IMR-90 (cell line): ENCODE measurements at regions not wholly inside any gene's neighbourhood (a gene's known extent, or its start where the extent isn't known, plus 50 kb on each side); places are given as distances from the start of the nearest gene placed in this dataset.

ENCODE experiments used
- ATAC-seq: fragments of 200-7000 bp; cut with Tn5 transposase; 2 replicates; pipeline ENCODE4 v1.9.1; 2020; ENCODE audit warnings: low read depth, mild to moderate bottlenecking, moderate library complexity
- BruUV-seq: library from RNA; stranded (reverse); fragments of 400-500 nt; replicated peaks from 2 replicates; lab custom pipeline; 2021; lab: Mats Ljungman, UMichigan
- CTCF ChIA-PET: fragments of 300-600 bp; formaldehyde crosslinking; extraction: SDS; loops from one replicate; lab custom pipeline; 2021; ENCODE audit warnings: antibody characterized with exemption; lab: Yijun Ruan, JAX
- POLR2A ChIA-PET: fragments of 300-600 bp; sonication (Branson Sonifier 250); formaldehyde crosslinking; loops from one replicate; lab custom pipeline; 2022; ENCODE audit warnings: antibody characterized with exemption; ENCODE audit not compliant: unreplicated experiment; lab: Charles Lee
- DNase-seq: peaks from one replicate; pipeline ENCODE4 v3.0.0; 2013
- H2AFZ ChIP-seq: replicated peaks from 2 replicates; pipeline ENCODE3; 2013; ENCODE audit warnings: low read length, mild to moderate bottlenecking; ENCODE audit not compliant: poor library complexity
- H2AK5ac ChIP-seq: 2 replicates; pipeline ENCODE4 v1.6.1; 2013; ENCODE audit warnings: low read depth, low read length, inconsistent platforms
- H2AK9ac ChIP-seq: replicated peaks from 2 replicates; pipeline ENCODE3; 2013; ENCODE audit warnings: mild to moderate bottlenecking, low read depth, low read length, moderate library complexity; ENCODE audit not compliant: poor library complexity
- H2BK120ac ChIP-seq: 2 replicates; pipeline ENCODE4 v1.6.1; 2013; ENCODE audit warnings: low read depth, low read length, inconsistent platforms
- H2BK15ac ChIP-seq: 3 replicates; pipeline ENCODE4 v1.6.1; 2013; ENCODE audit warnings: low read depth, low read length, inconsistent platforms
- H2BK20ac ChIP-seq: 2 replicates; pipeline ENCODE4 v1.6.1; 2013; ENCODE audit warnings: low read depth, mild to moderate bottlenecking, inconsistent platforms, low read length, moderate library complexity
- H2BK5ac ChIP-seq: 2 replicates; pipeline ENCODE4 v1.6.1; 2013; ENCODE audit warnings: mild to moderate bottlenecking, low read depth, low read length, inconsistent platforms; ENCODE audit not compliant: poor library complexity, severe bottlenecking
- H3K14ac ChIP-seq: replicated peaks from 2 replicates; pipeline ENCODE4 v1.6.1; 2013; ENCODE audit warnings: low read depth, low read length, inconsistent platforms
- H3K18ac ChIP-seq: 2 replicates; pipeline ENCODE4 v1.6.1; 2013; ENCODE audit warnings: low read depth, low read length, control low read depth
- H3K23ac ChIP-seq: 2 replicates; pipeline ENCODE4 v1.6.1; 2013; ENCODE audit warnings: low read depth, low read length, inconsistent platforms
- H3K27ac ChIP-seq: 2 replicates; pipeline ENCODE4 v1.5.1; 2013; ENCODE audit warnings: mild to moderate bottlenecking, control low read depth, low read length; ENCODE audit not compliant: insufficient read depth
- H3K27me3 ChIP-seq: 2 replicates; pipeline ENCODE4 v1.6.1; 2013; ENCODE audit warnings: low read length; ENCODE audit not compliant: control insufficient read depth, insufficient read depth
- H3K36me3 ChIP-seq: 2 replicates; pipeline ENCODE4 v1.6.1; 2013; ENCODE audit warnings: low read length, mixed read lengths; ENCODE audit not compliant: control insufficient read depth, insufficient read depth
- H3K4ac ChIP-seq: 2 replicates; pipeline ENCODE4 v1.6.1; 2013; ENCODE audit warnings: low read depth, low read length, inconsistent platforms
- H3K4me1 ChIP-seq: 2 replicates; pipeline ENCODE4 v1.6.1; 2013; ENCODE audit warnings: low read length, mixed read lengths; ENCODE audit not compliant: control insufficient read depth, insufficient read depth
- H3K4me2 ChIP-seq: 2 replicates; pipeline ENCODE4 v1.6.1; 2013; ENCODE audit warnings: low read depth, mild to moderate bottlenecking, control low read depth, low read length, moderate library complexity
- H3K4me3 ChIP-seq: 2 replicates; pipeline ENCODE4 v1.5.1; 2013; ENCODE audit warnings: low read depth, mild to moderate bottlenecking, control low read depth, low read length, moderate library complexity; ENCODE audit not compliant: insufficient read depth
- H3K56ac ChIP-seq: 2 replicates; pipeline ENCODE4 v1.6.1; 2013; ENCODE audit warnings: low read length, inconsistent platforms; ENCODE audit not compliant: insufficient read depth; ENCODE audit errors: extremely low read depth
- H3K79me1 ChIP-seq, 2 experiments: 2 replicates each; pipeline ENCODE4 v1.6.1; 2013; ENCODE audit warnings: low read length in 2 of 2, inconsistent platforms in 1 of 2, low read depth in 1 of 2
- H3K9ac ChIP-seq: 2 replicates; pipeline ENCODE4 v1.6.1; 2013; ENCODE audit warnings: low read depth, low read length, control low read depth
- H3K9me1 ChIP-seq: 2 replicates; pipeline ENCODE4 v1.6.1; 2013; ENCODE audit warnings: low read length, inconsistent platforms; ENCODE audit not compliant: insufficient read depth
- H3K9me3 ChIP-seq: 2 replicates; pipeline ENCODE4 v1.6.1; 2013; ENCODE audit warnings: low read length; ENCODE audit not compliant: control insufficient read depth, insufficient read depth
- H4K20me1 ChIP-seq: 2 replicates; pipeline ENCODE4 v1.6.1; 2013; ENCODE audit warnings: low read length, inconsistent platforms; ENCODE audit not compliant: insufficient read depth
- H4K5ac ChIP-seq: 2 replicates; pipeline ENCODE4 v1.6.1; 2013; ENCODE audit warnings: mild to moderate bottlenecking, low read depth, low read length, control low read depth
- H4K8ac ChIP-seq, 2 experiments: 2 replicates each; pipeline ENCODE4 v1.6.1; 2013; ENCODE audit warnings: low read depth in 2 of 2, low read length in 2 of 2, control low read depth in 1 of 2, inconsistent platforms in 1 of 2
- H4K91ac ChIP-seq: 2 replicates; pipeline ENCODE4 v1.6.1; 2013; ENCODE audit warnings: low read depth, low read length, inconsistent platforms; ENCODE audit not compliant: insufficient read depth
- BHLHE40 ChIP-seq: fragments of 150-350 bp; IDR thresholded peaks from 2 replicates; pipeline ENCODE4 v1.6.1; 2016; ENCODE audit warnings: mild to moderate bottlenecking, low read depth, low read length
- CTCF ChIP-seq: conservative IDR thresholded peaks from 2 replicates; pipeline ENCODE4 v1.5.1; 2012; ENCODE audit warnings: mild to moderate bottlenecking, low read depth, low read length, improper control_type of control experiment
- ELK1 ChIP-seq: fragments of 150-350 bp; IDR thresholded peaks from 2 replicates; pipeline ENCODE4 v1.6.1; 2016; ENCODE audit warnings: low read depth, mild to moderate bottlenecking, low read length, moderate library complexity, borderline replicate concordance
- MXI1 ChIP-seq: IDR thresholded peaks from 2 replicates; pipeline ENCODE4 v1.6.1; 2012; ENCODE audit warnings: low read depth, mild to moderate bottlenecking, low read length, moderate library complexity, borderline replicate concordance
- NFE2L2 ChIP-seq: fragments of 150-350 bp; IDR thresholded peaks from 2 replicates; pipeline ENCODE4 v1.6.1; 2016; ENCODE audit warnings: low read depth, mild to moderate bottlenecking, low read length
- RAD21 ChIP-seq: IDR thresholded peaks from 2 replicates; pipeline ENCODE4 v1.6.1; 2012; ENCODE audit warnings: low read length, improper control_type of control experiment
- SMC3 ChIP-seq: fragments of 150-350 bp; IDR thresholded peaks from 2 replicates; pipeline ENCODE4 v1.6.1; 2016; ENCODE audit warnings: low read depth, mild to moderate bottlenecking, antibody characterized with exemption, low read length, moderate library complexity
- WGBS, 2 experiments: methylation state at CpG; one replicate each; pipeline versions ENCODE4 v1.1.5 to v1.1.7; 2013; ENCODE audit warnings: missing lambda C conversion rate in 2 of 2; ENCODE audit not compliant: insufficient read length in 1 of 2; ENCODE audit errors: extremely low coverage in 2 of 2; 5-methylcytosine and 5-hydroxymethylcytosine counted together
- dilution Hi-C: fragments of 300-500 bp; cut with HindIII; formaldehyde crosslinking; loops from one replicate; pipeline ENCODE4 v1.14.3; 2018; ENCODE audit warnings: low sequenced_read_pairs; ENCODE audit not compliant: unreplicated experiment
- in situ Hi-C: fragments of 300-500 bp; cut with MboI; formaldehyde crosslinking; loops from 3 replicates; pipeline ENCODE4 v1.14.3; 2019; ENCODE audit warnings: low sequenced_read_pairs, inconsistent platforms, mixed read lengths
- intact Hi-C: fragments of 100-400 bp; cut with micrococcal nuclease; formaldehyde crosslinking; loops from 2 replicates; pipeline ENCODE4 v1.10.0; 2022

GRCh38 chr5:82772281-82772680 lies 304.9 kb downstream of the TMEM167A start:
- no peak overlapping the region for H3K9ac ChIP-seq
- no peak overlapping the region for H3K4ac ChIP-seq
- H3K18ac ChIP-seq: no peak overlapping the region
- ATAC-seq (no peak), DNase-seq (no peak)
- in situ Hi-C loops (no loop called here), intact Hi-C loops (no loop called here), dilution Hi-C loops (no loop called here)
- H3K4me2 ChIP-seq: no peak overlapping the region
- no peak overlapping the region for H3K27ac ChIP-seq
- no peaks in the 10 kb centered on the region for H3K9me1 ChIP-seq
- H2BK120ac ChIP-seq: no peak overlapping the region
- no peaks in the 10 kb centered on the region for H3K36me3 ChIP-seq
- H3K79me1 ChIP-seq: no peaks in the 10 kb centered on the region
- no peak overlapping the region for H3K56ac ChIP-seq
- H2BK20ac ChIP-seq: no peak overlapping the region
- H3K4me3 ChIP-seq: no peak overlapping the region
- CTCF ChIA-PET: no interaction called here
- H3K9me3 ChIP-seq: no peaks in the 10 kb centered on the region
- no peak overlapping the region for H2BK5ac ChIP-seq
- H4K8ac ChIP-seq: no peak overlapping the region
- no peak overlapping the region for H2AK5ac ChIP-seq
- H2AFZ ChIP-seq: no peak overlapping the region
- no peaks in the 10 kb centered on the region; the same call in none of the 2 replicates for H3K27me3 ChIP-seq
- no peak overlapping the region for H3K14ac ChIP-seq
- TF ChIP-seq SMC3 (no peak), ELK1 (no peak), MXI1 (no peak), NFE2L2 (no peak), BHLHE40 (no peak), CTCF (no peak), RAD21 (no peak)
- no peak overlapping the region for H3K23ac ChIP-seq
- no peak overlapping the region for H4K5ac ChIP-seq
- H3K4me1 ChIP-seq: no peaks in the 10 kb centered on the region
- H4K91ac ChIP-seq: no peak overlapping the region
- POLR2A ChIA-PET: no interaction called here
- no peak overlapping the region for H2AK9ac ChIP-seq
- no peaks in the 10 kb centered on the region for H4K20me1 ChIP-seq
- 80% methylated on average over 1 of the region's 4 CpGs; no CpG with 5 or more reads in 1 of the 2 experiments for WGBS, 2 experiments
- H2BK15ac ChIP-seq: no peak overlapping the region
- BruUV-seq: no TSS peak
